ENCODE measurements at regions not wholly inside any gene's neighbourhood (a gene's known extent, or its start where the extent isn't known, plus 50 kb on each side); places are given as distances from the start of the nearest gene placed in this dataset.
"Not testable (repeated sequence)": the region's sequence is repeated elsewhere in the genome, so short reads cannot be mapped to it uniquely, and the experiment has no call there.

- H3K36me3 ChIP-seq: no peaks in the 10 kb centered on the region
- H3K27ac ChIP-seq: no peak overlapping the region
- TF ChIP-seq CTCF (IDR thresholded peaks at IDR 0.05): no peak
- no peak overlapping the region for H3K4me3 ChIP-seq
- no peaks in the 10 kb centered on the region for H3K4me1 ChIP-seq
- intact Hi-C loops (cut with DNase I): no loop called here
- H3K27me3 ChIP-seq (ENCODE audit: low read depth): no peaks in the 10 kb centered on the region
- peaks cover 7% of the 10 kb centered on the region for H3K9me3 ChIP-seq
- ATAC-seq: no peak
- DNase-seq: no peak
Measured at GRCh38 chr4:99735822-99736221, 78.2 kb upstream of the C4orf54 start.

- intact Hi-C loops (cut with DNase I): no loop called here
- Histone ChIP-seq H3K9me3 (peaks cover 7% of the 10 kb centered on the region), H3K4me1 (no peaks in the 10 kb centered on the region), H3K27me3 (ENCODE audit: low read depth) (no peaks in the 10 kb centered on the region), H3K4me3 (no peak overlapping the region), H3K36me3 (no peaks in the 10 kb centered on the region), H3K27ac (no peak overlapping the region)
- TF ChIP-seq CTCF (IDR thresholded peaks at IDR 0.05): no peak
- ATAC-seq (no peak), DNase-seq (no peak)
Measured at GRCh38 chr4:99734583-99735322, 77.1 kb upstream of the C4orf54 start.

GRCh38 chr4:99733455-99733854 is 75.8 kb upstream of the C4orf54 start:
- H3K4me3 ChIP-seq; H3K27me3 ChIP-seq (ENCODE audit: low read depth); DNase-seq; H3K9me3 ChIP-seq; intact Hi-C loops (cut with DNase I); H3K27ac ChIP-seq; ATAC-seq; H3K36me3 ChIP-seq; H3K4me1 ChIP-seq: not testable (repeated sequence)

- intact Hi-C loops (cut with DNase I): no loop called here
- ATAC-seq: no peak
- no peak for DNase-seq
- TF ChIP-seq CTCF (IDR thresholded peaks at IDR 0.05): no peak
- Histone ChIP-seq H3K27me3 (ENCODE audit: low read depth) (no peaks in the 10 kb centered on the region), H3K9me3 (no peaks in the 10 kb centered on the region), H3K27ac (no peak overlapping the region), H3K36me3 (no peaks in the 10 kb centered on the region), H3K4me1 (no peaks in the 10 kb centered on the region), H3K4me3 (no peak overlapping the region)
Measured at GRCh38 chr4:99729186-99729585, 71.6 kb upstream of the C4orf54 start.

GRCh38 chr4:99724067-99724466 is 66.4 kb upstream of the C4orf54 start:
- no peak for TF ChIP-seq CTCF (IDR thresholded peaks at IDR 0.05)
- Histone ChIP-seq H3K9me3 (no peaks in the 10 kb centered on the region), H3K4me3 (no peak overlapping the region), H3K27ac (no peak overlapping the region), H3K4me1 (peaks cover 15% of the 10 kb centered on the region), H3K27me3 (ENCODE audit: low read depth) (no peaks in the 10 kb centered on the region), H3K36me3 (no peaks in the 10 kb centered on the region)
- no peak for ATAC-seq
- no peak for DNase-seq
- intact Hi-C loops (cut with DNase I): no loop called here

GRCh38 chr4:99723612-99724011 is 66.0 kb upstream of the C4orf54 start:
- Histone ChIP-seq H3K9me3 (no peaks in the 10 kb centered on the region), H3K4me1 (peaks cover 15% of the 10 kb centered on the region), H3K27ac (no peak overlapping the region), H3K27me3 (ENCODE audit: low read depth) (no peaks in the 10 kb centered on the region), H3K36me3 (no peaks in the 10 kb centered on the region), H3K4me3 (no peak overlapping the region)
- intact Hi-C loops (cut with DNase I): no loop called here
- DNase-seq (peak; percentile 48), ATAC-seq (peak; percentile 83 to 91)
- no peak for TF ChIP-seq CTCF (IDR thresholded peaks at IDR 0.05)

Measured in lower lobe of right lung (tissue), 2 donors.